PFSK-1 (cell line): ENCODE measurements at regions not wholly inside any gene's neighbourhood (a gene's known extent, or its start where the extent isn't known, plus 50 kb on each side); places are given as distances from the start of the nearest gene placed in this dataset.

ENCODE experiments used
- FOXP2 ChIP-seq: optimal IDR thresholded peaks from 2 replicates; pipeline ENCODE3; 2011; ENCODE audit warnings: borderline replicate concordance, control low read depth, inconsistent platforms; ENCODE audit not compliant: insufficient read depth; ENCODE audit errors: extremely low read length, extremely low read depth
- POLR2AphosphoS5 ChIP-seq: IDR thresholded peaks from 2 replicates; pipeline ENCODE4 v1.6.1; 2012; ENCODE audit warnings: low read depth, mild to moderate bottlenecking, control low read depth, low read length, moderate library complexity
- REST ChIP-seq, 2 experiments: IDR thresholded peaks; 2 replicates each; pipeline versions ENCODE4 v1.6.1 to v1.8.0; 2011 to 2012; ENCODE audit warnings: low read depth in 2 of 2, low read length in 2 of 2, control low read depth in 1 of 2, inconsistent platforms in 1 of 2, mild to moderate bottlenecking in 1 of 2, moderate library complexity in 1 of 2; ENCODE audit not compliant: insufficient read depth in 1 of 2
- SIN3A ChIP-seq: IDR thresholded peaks from 2 replicates; pipeline ENCODE4 v1.6.1; 2012; ENCODE audit warnings: mild to moderate bottlenecking, low read length, moderate library complexity, borderline replicate concordance; ENCODE audit not compliant: insufficient read depth
- TAF1 ChIP-seq: IDR thresholded peaks from 2 replicates; pipeline ENCODE4 v1.6.1; 2012; ENCODE audit warnings: low read length, control low read depth, borderline replicate concordance; ENCODE audit not compliant: insufficient read depth

- TF ChIP-seq REST (IDR thresholded peaks at IDR 0.05; ENCODE audit: insufficient read depth in 1 of 2, low read depth in 2 of 2, low read length in 2 of 2), result no peak
- TF ChIP-seq TAF1, result no peak
- no peak for TF ChIP-seq SIN3A
- no peak for TF ChIP-seq POLR2AphosphoS5
- no peak for TF ChIP-seq FOXP2
Measured at GRCh38 chr13:68293631-68294030, 1063.5 kb upstream of the PCDH9 start.

GRCh38 chr13:68292601-68293000 is 1062.5 kb upstream of the PCDH9 start:
- TF ChIP-seq SIN3A, result no peak
- no peak for TF ChIP-seq FOXP2
- no peak for TF ChIP-seq POLR2AphosphoS5

GRCh38 chr13:68291595-68291994 is 1061.5 kb upstream of the PCDH9 start:
- TF ChIP-seq SIN3A (no peak), TAF1 (no peak), POLR2AphosphoS5 (no peak), REST (IDR thresholded peaks at IDR 0.05; ENCODE audit: insufficient read depth in 1 of 2, low read depth in 2 of 2, low read length in 2 of 2) (no peak), FOXP2 (no peak)

GRCh38 chr13:68275758-68276157 is 1045.6 kb upstream of the PCDH9 start:
- no peak for TF ChIP-seq REST (IDR thresholded peaks at IDR 0.05; ENCODE audit: insufficient read depth in 1 of 2, low read depth in 2 of 2, low read length in 2 of 2)
- TF ChIP-seq SIN3A, result no peak
- TF ChIP-seq POLR2AphosphoS5, result no peak
- no peak for TF ChIP-seq TAF1
- TF ChIP-seq FOXP2, result no peak

GRCh38 chr13:68272652-68273051 is 1042.5 kb upstream of the PCDH9 start:
- TF ChIP-seq POLR2AphosphoS5 (no peak), SIN3A (no peak), TAF1 (no peak), REST (IDR thresholded peaks at IDR 0.05; ENCODE audit: insufficient read depth in 1 of 2, low read depth in 2 of 2, low read length in 2 of 2) (no peak), FOXP2 (no peak)

- no peak for TF ChIP-seq TAF1
- no peak for TF ChIP-seq POLR2AphosphoS5
- TF ChIP-seq FOXP2, result no peak
- no peak for TF ChIP-seq REST (IDR thresholded peaks at IDR 0.05; ENCODE audit: insufficient read depth in 1 of 2, low read depth in 2 of 2, low read length in 2 of 2)
- TF ChIP-seq SIN3A, result no peak
Measured at GRCh38 chr13:68264692-68265091, 1034.6 kb upstream of the PCDH9 start.
